GM19438 (cell line): ENCODE measurements at regions not wholly inside any gene's neighbourhood (a gene's known extent, or its start where the extent isn't known, plus 50 kb on each side); places are given as distances from the start of the nearest gene placed in this dataset.
A peak's percentile ranks its signal among the peaks of the same experiment; 100 is the strongest.

Source experiments
- ATAC-seq: cut with Tn5 transposase; IDR thresholded peaks from one replicate; pipeline ENCODE4 v1.9.1; 2021; ENCODE audit warnings: low read depth; ENCODE audit not compliant: unreplicated experiment

- no peak for ATAC-seq
Observed at GRCh38 chr7:11290863-11291262, 317.2 kb downstream of the PHF14 start.

GRCh38 chr7:11294218-11294617 lies 320.5 kb downstream of the PHF14 start:
- ATAC-seq, result no peak

GRCh38 chr7:11294965-11295364 lies 321.3 kb downstream of the PHF14 start:
- ATAC-seq, result no peak

- ATAC-seq, result no peak
Observed at GRCh38 chr7:11297126-11297625, 323.5 kb downstream of the PHF14 start.

- ATAC-seq, result no peak
Observed at GRCh38 chr7:11297764-11298163, 324.1 kb downstream of the PHF14 start.

- ATAC-seq, result no peak
Observed at GRCh38 chr7:11298220-11298619, 324.5 kb downstream of the PHF14 start.

- no peak for ATAC-seq
Observed at GRCh38 chr7:11300241-11300640, 326.6 kb downstream of the PHF14 start.

- ATAC-seq, result no peak
Observed at GRCh38 chr7:11302121-11302520, 328.4 kb downstream of the PHF14 start.

GRCh38 chr7:11313801-11314200 lies 340.1 kb downstream of the PHF14 start:
- no peak for ATAC-seq

- peak; percentile 71 for ATAC-seq
Observed at GRCh38 chr7:11315666-11316258, 342.1 kb downstream of the PHF14 start.

GRCh38 chr7:11317766-11318165 lies 344.1 kb downstream of the PHF14 start:
- ATAC-seq, result peak; percentile 63

GRCh38 chr7:11319491-11320274 lies 346.0 kb downstream of the PHF14 start:
- ATAC-seq, result no peak
